CD1c-positive myeloid dendritic cell (primary cell): ENCODE measurements at regions not wholly inside any gene's neighbourhood (a gene's known extent, or its start where the extent isn't known, plus 50 kb on each side); places are given as distances from the start of the nearest gene placed in this dataset.
A peak's percentile ranks its signal among the peaks of the same experiment; 100 is the strongest.
"Not testable (repeated sequence)": the region's sequence is repeated elsewhere in the genome, so short reads cannot be mapped to it uniquely, and the experiment has no call there.

Experiments used
- DNase-seq: peaks from one replicate; pipeline ENCODE4 v3.0.0-alpha.2; 2016; ENCODE audit errors: extremely low spot score

- DNase-seq: no peak
These were observed 254.0 kb downstream of the DMAC1 start for GRCh38 chr9:7545371-7546165.

- DNase-seq: no peak
These were observed 256.9 kb downstream of the DMAC1 start for GRCh38 chr9:7542693-7543092.

- no peak for DNase-seq
These were observed 257.5 kb downstream of the DMAC1 start for GRCh38 chr9:7542126-7542525.

- peak; percentile 18 for DNase-seq
These were observed 263.2 kb downstream of the DMAC1 start for GRCh38 chr9:7536310-7536939.

- DNase-seq: no peak
These were observed 265.2 kb downstream of the DMAC1 start for GRCh38 chr9:7534211-7534935.

GRCh38 chr9:7533376-7534090 lies 266.0 kb downstream of the DMAC1 start:
- DNase-seq: no peak

GRCh38 chr9:7523426-7524043 lies 276.0 kb downstream of the DMAC1 start:
- DNase-seq: no peak

- DNase-seq: no peak
These were observed 279.2 kb downstream of the DMAC1 start for GRCh38 chr9:7520396-7520795.

- DNase-seq: no peak
These were observed 283.2 kb downstream of the DMAC1 start for GRCh38 chr9:7516376-7516775.

- no peak for DNase-seq
These were observed 289.4 kb downstream of the DMAC1 start for GRCh38 chr9:7510199-7510598.

- DNase-seq: no peak
These were observed 289.9 kb downstream of the DMAC1 start for GRCh38 chr9:7509576-7510145.

GRCh38 chr9:7508516-7508915 lies 291.1 kb downstream of the DMAC1 start:
- no peak for DNase-seq

GRCh38 chr9:7507566-7508270 lies 291.9 kb downstream of the DMAC1 start:
- no peak for DNase-seq

- DNase-seq: no peak
These were observed 292.6 kb downstream of the DMAC1 start for GRCh38 chr9:7507026-7507425.

GRCh38 chr9:7500521-7500920 lies 299.1 kb downstream of the DMAC1 start:
- DNase-seq: no peak

- no peak for DNase-seq
These were observed 307.9 kb downstream of the DMAC1 start for GRCh38 chr9:7491641-7492040.

GRCh38 chr9:7490317-7491108 lies 309.1 kb downstream of the DMAC1 start:
- DNase-seq: no peak

GRCh38 chr9:7489036-7489435 lies 310.5 kb downstream of the DMAC1 start:
- no peak for DNase-seq

- DNase-seq: not testable (repeated sequence)
These were observed 315.6 kb downstream of the DMAC1 start for GRCh38 chr9:7484014-7484413.

GRCh38 chr9:7481570-7481969 lies 318.0 kb downstream of the DMAC1 start:
- no peak for DNase-seq
